Fibroblast of lung (primary cell): ENCODE measurements at regions not wholly inside any gene's neighbourhood (a gene's known extent, or its start where the extent isn't known, plus 50 kb on each side); places are given as distances from the start of the nearest gene placed in this dataset.

ENCODE experiments used
- DNase-seq, 2 donors: peaks; one replicate each; pipeline versions ENCODE4 v3.0.0 to v3.0.0-alpha.2; 2010; ENCODE audit warnings: low read depth in 2 of 2
- H2AFZ ChIP-seq: 2 replicates; pipeline ENCODE4 v1.5.1; 2012; ENCODE audit warnings: low read length, control low read depth, inconsistent platforms
- H3K27ac ChIP-seq: 2 replicates; pipeline ENCODE4 v1.5.1; 2011; ENCODE audit warnings: low read length, control low read depth; ENCODE audit not compliant: insufficient read depth
- H3K27me3 ChIP-seq: 2 replicates; pipeline ENCODE4 v1.5.1; 2011; ENCODE audit warnings: mild to moderate bottlenecking, low read length; ENCODE audit not compliant: control insufficient read depth, insufficient read depth
- H3K36me3 ChIP-seq: 2 replicates; pipeline ENCODE4 v1.5.1; 2011; ENCODE audit warnings: low read length; ENCODE audit not compliant: control insufficient read depth, insufficient read depth
- H3K4me1 ChIP-seq: 2 replicates; pipeline ENCODE4 v1.5.1; 2011; ENCODE audit warnings: low read length; ENCODE audit not compliant: control insufficient read depth, insufficient read depth; ENCODE audit errors: extremely low read depth
- H3K4me2 ChIP-seq: 2 replicates; pipeline ENCODE4 v1.5.1; 2011; ENCODE audit warnings: low read length, control low read depth; ENCODE audit not compliant: insufficient read depth; ENCODE audit errors: extremely low read depth
- H3K4me3 ChIP-seq, 4 experiments: fragments of 200-600 bp in 1 of 4; sonication (generic) in 1 of 4; replicated peaks in 1 of 4; 2 replicates each; pipeline ENCODE4 v1.5.1; 2011 to 2016; ENCODE audit warnings: low read length in 4 of 4, low read depth in 3 of 4, mild to moderate bottlenecking in 3 of 4, control low read depth in 2 of 4, inconsistent platforms in 1 of 4, mixed read lengths in 1 of 4; ENCODE audit not compliant: insufficient read depth in 1 of 4; ENCODE audit errors: control extremely low read depth in 1 of 4
- H3K79me2 ChIP-seq: 2 replicates; pipeline ENCODE4 v1.5.1; 2012; ENCODE audit warnings: mild to moderate bottlenecking, low read length, inconsistent platforms; ENCODE audit not compliant: control insufficient read depth, insufficient read depth
- H3K9ac ChIP-seq: 2 replicates; pipeline ENCODE4 v1.5.1; 2011; ENCODE audit warnings: mild to moderate bottlenecking, low read length, control low read depth; ENCODE audit not compliant: insufficient read depth
- H3K9me3 ChIP-seq: 2 replicates; pipeline ENCODE4 v1.5.1; 2012; ENCODE audit warnings: low read depth, low read length; ENCODE audit not compliant: control insufficient read depth, insufficient read depth
- H4K20me1 ChIP-seq: 2 replicates; pipeline ENCODE4 v1.5.1; 2011; ENCODE audit warnings: low read length; ENCODE audit not compliant: control insufficient read depth, insufficient read depth; ENCODE audit errors: extremely low read depth
- CTCF ChIP-seq, 2 donors: IDR thresholded peaks in 1 of 2; conservative IDR thresholded peaks in 1 of 2; 1 replicate in 1 of 2; 2 replicates in 1 of 2; pipeline ENCODE4 v1.5.1; 2011 to 2012; ENCODE audit warnings: low read length in 2 of 2, control low read depth in 1 of 2, inconsistent platforms in 1 of 2, low read depth in 1 of 2, mild to moderate bottlenecking in 1 of 2
- EZH2 ChIP-seq: IDR thresholded peaks from 2 replicates; pipeline ENCODE4 v1.5.1; 2012; ENCODE audit warnings: low read length, control low read depth, mild to moderate bottlenecking; ENCODE audit errors: missing control alignments

- no peak overlapping the region for H2AFZ ChIP-seq
- H3K4me3 ChIP-seq, result no peak overlapping the region
- H3K36me3 ChIP-seq, result no peaks in the 10 kb centered on the region
- H3K4me2 ChIP-seq, result no peak overlapping the region
- no peaks in the 10 kb centered on the region for H3K4me1 ChIP-seq
- no peaks in the 10 kb centered on the region for H3K27me3 ChIP-seq
- TF ChIP-seq EZH2 (no peak), CTCF (conservative IDR thresholded peaks at IDR 0.05 in 1 of 2, IDR thresholded peaks at IDR 0.05 in 1 of 2; ENCODE audit: low read depth in 1 of 2, low read length in 2 of 2) (no peak)
- no peak for DNase-seq
- H3K9me3 ChIP-seq, result no peaks in the 10 kb centered on the region
- H3K79me2 ChIP-seq, result no peaks in the 10 kb centered on the region
- no peaks in the 10 kb centered on the region for H4K20me1 ChIP-seq
- H3K27ac ChIP-seq, result no peak overlapping the region
- H3K9ac ChIP-seq, result no peak overlapping the region
These were observed 161.9 kb upstream of the GALNT2 start for GRCh38 chr1:229905031-229905545.

- H4K20me1 ChIP-seq, result no peaks in the 10 kb centered on the region
- H3K9me3 ChIP-seq, result no peaks in the 10 kb centered on the region
- no peak overlapping the region for H3K4me2 ChIP-seq
- H3K9ac ChIP-seq, result no peak overlapping the region
- H3K27me3 ChIP-seq, result no peaks in the 10 kb centered on the region
- no peak overlapping the region for H3K4me3 ChIP-seq
- H3K36me3 ChIP-seq, result no peaks in the 10 kb centered on the region
- TF ChIP-seq EZH2 (no peak), CTCF (conservative IDR thresholded peaks at IDR 0.05 in 1 of 2, IDR thresholded peaks at IDR 0.05 in 1 of 2; ENCODE audit: low read depth in 1 of 2, low read length in 2 of 2) (no peak)
- no peak for DNase-seq
- no peak overlapping the region for H3K27ac ChIP-seq
- H2AFZ ChIP-seq, result no peak overlapping the region
- H3K4me1 ChIP-seq, result no peaks in the 10 kb centered on the region
- no peaks in the 10 kb centered on the region for H3K79me2 ChIP-seq
These were observed 161.4 kb upstream of the GALNT2 start for GRCh38 chr1:229905652-229906051.

DNA sequence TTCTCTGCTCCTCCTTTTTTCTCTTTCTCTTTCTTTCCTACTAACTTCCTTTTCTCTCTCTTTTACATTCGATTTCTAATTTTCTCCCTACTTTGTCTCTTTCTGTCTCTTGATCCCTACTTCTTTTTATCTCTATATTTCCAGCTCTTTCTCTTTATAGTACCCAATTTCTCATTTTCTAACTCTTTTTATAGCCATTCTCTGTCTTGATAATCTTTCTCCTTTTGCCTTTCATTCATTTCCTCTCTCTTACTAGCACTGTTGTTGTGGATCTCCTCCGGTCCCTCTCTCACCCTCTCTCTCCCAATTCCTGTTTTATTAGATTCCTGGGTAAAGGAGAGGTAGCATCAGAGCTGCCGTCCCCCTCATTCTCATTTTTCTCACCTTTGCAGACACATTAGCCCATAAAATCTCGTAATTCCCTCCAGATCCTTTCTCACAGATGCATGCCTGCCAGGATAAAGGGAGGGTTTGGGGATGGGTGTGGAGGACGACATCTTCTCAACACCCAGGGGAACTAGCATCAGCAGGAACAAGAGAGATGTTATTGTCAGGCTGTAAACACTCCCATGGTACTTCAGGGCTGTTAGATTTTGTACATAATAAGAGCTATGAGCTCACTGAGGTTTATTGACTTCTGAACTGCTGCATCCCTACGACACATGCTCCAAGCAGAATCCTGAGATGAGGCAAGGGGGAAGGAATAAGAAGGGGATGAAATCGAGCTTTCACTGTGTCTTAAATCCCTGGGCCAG lies 159.0 kb upstream of the GALNT2 start:
- no peaks in the 10 kb centered on the region for H3K9me3 ChIP-seq
- H3K36me3 ChIP-seq, result no peaks in the 10 kb centered on the region
- no peaks in the 10 kb centered on the region for H4K20me1 ChIP-seq
- no peak overlapping the region for H3K9ac ChIP-seq
- H2AFZ ChIP-seq, result no peak overlapping the region
- no peaks in the 10 kb centered on the region for H3K27me3 ChIP-seq
- H3K4me1 ChIP-seq, result no peaks in the 10 kb centered on the region
- H3K79me2 ChIP-seq, result no peaks in the 10 kb centered on the region
- no peak overlapping the region for H3K27ac ChIP-seq
- H3K4me2 ChIP-seq, result no peak overlapping the region
- no peak for TF ChIP-seq CTCF (conservative IDR thresholded peaks at IDR 0.05 in 1 of 2, IDR thresholded peaks at IDR 0.05 in 1 of 2; ENCODE audit: low read depth in 1 of 2, low read length in 2 of 2)
- no peak for TF ChIP-seq EZH2
- H3K4me3 ChIP-seq, result no peak overlapping the region
- no peak for DNase-seq
